Keratinocyte (primary cell): ENCODE measurements at regions not wholly inside any gene's neighbourhood (a gene's known extent, or its start where the extent isn't known, plus 50 kb on each side); places are given as distances from the start of the nearest gene placed in this dataset.

Experiments
- DNase-seq: peaks from one replicate; pipeline ENCODE4 v3.0.0-alpha.2; 2011; ENCODE audit warnings: low read depth, missing footprints, low spot score
- FAIRE-seq: peaks from 2 replicates; lab custom pipeline; 2011; peaks lifted over from hg19 to GRCh38; lab: Jason Lieb, UNC
- H2AFZ ChIP-seq: 2 replicates; pipeline ENCODE4 v1.6.0; 2012; ENCODE audit warnings: low read length, control low read depth, inconsistent platforms; ENCODE audit not compliant: control insufficient read depth
- H3K27ac ChIP-seq: 2 replicates; pipeline ENCODE4 v1.5.1; 2011; ENCODE audit warnings: low read length; ENCODE audit not compliant: control insufficient read depth, insufficient read depth
- H3K27me3 ChIP-seq: 3 replicates; pipeline ENCODE4 v1.6.0; 2011; ENCODE audit warnings: low read length; ENCODE audit not compliant: control insufficient read depth, insufficient read depth; ENCODE audit errors: extremely low read depth
- H3K36me3 ChIP-seq, 2 experiments: 2 replicates in 1 of 2; 3 replicates in 1 of 2; pipeline ENCODE4 v1.5.1; 2011; ENCODE audit warnings: low read length in 2 of 2, mild to moderate bottlenecking in 1 of 2; ENCODE audit not compliant: control insufficient read depth in 2 of 2, insufficient read depth in 2 of 2; ENCODE audit errors: extremely low read depth in 1 of 2
- H3K4me1 ChIP-seq: 3 replicates; pipeline ENCODE4 v1.5.1; 2011; ENCODE audit warnings: low read length; ENCODE audit not compliant: control insufficient read depth, insufficient read depth; ENCODE audit errors: extremely low read depth
- H3K4me2 ChIP-seq: 3 replicates; pipeline ENCODE4 v1.6.0; 2011; ENCODE audit warnings: low read depth, low read length; ENCODE audit not compliant: control insufficient read depth, insufficient read depth; ENCODE audit errors: extremely low read depth
- H3K4me3 ChIP-seq, 3 experiments: fragments of 200-600 bp in 1 of 3; sonication (generic) in 1 of 3; 2 replicates in 2 of 3; 3 replicates in 1 of 3; pipeline ENCODE4 v1.5.1; 2011 to 2016; ENCODE audit warnings: low read length in 3 of 3, mild to moderate bottlenecking in 3 of 3, control low read depth in 2 of 3, inconsistent platforms in 1 of 3, low read depth in 1 of 3, mixed read lengths in 1 of 3, mixed run types in 1 of 3, moderate library complexity in 1 of 3; ENCODE audit not compliant: control insufficient read depth in 2 of 3, insufficient read depth in 2 of 3; ENCODE audit errors: extremely low read depth in 1 of 3
- H3K79me2 ChIP-seq: 2 replicates; pipeline ENCODE4 v1.6.0; 2012; ENCODE audit warnings: low read length; ENCODE audit not compliant: control insufficient read depth, insufficient read depth
- H3K9ac ChIP-seq: 3 replicates; pipeline ENCODE4 v1.6.0; 2011; ENCODE audit warnings: low read length; ENCODE audit not compliant: control insufficient read depth, insufficient read depth; ENCODE audit errors: extremely low read depth
- H3K9me1 ChIP-seq: 3 replicates; pipeline ENCODE4 v1.6.0; 2011; ENCODE audit warnings: low read length; ENCODE audit not compliant: control insufficient read depth, insufficient read depth; ENCODE audit errors: extremely low read depth
- H3K9me3 ChIP-seq: 2 replicates; pipeline ENCODE4 v1.5.1; 2012; ENCODE audit warnings: low read depth, low read length; ENCODE audit not compliant: control insufficient read depth
- H4K20me1 ChIP-seq: 3 replicates; pipeline ENCODE4 v1.6.0; 2011; ENCODE audit warnings: low read length; ENCODE audit not compliant: control insufficient read depth, insufficient read depth; ENCODE audit errors: extremely low read depth
- EZH2 ChIP-seq: IDR thresholded peaks from one replicate; pipeline ENCODE4 v1.6.1; 2012; ENCODE audit warnings: inconsistent platforms, mild to moderate bottlenecking, low read length, moderate library complexity
- dilution Hi-C: fragments of 300-500 bp; cut with MboI; formaldehyde crosslinking; loops from one replicate; pipeline ENCODE4 v1.7.0; 2020; ENCODE audit warnings: low sequenced_read_pairs; ENCODE audit not compliant: extremely low pct_ligation_motif_present
- TF ChIP-seq, protein P1 (sequence below), 3 experiments: IDR thresholded peaks in 1 of 3; conservative IDR thresholded peaks in 1 of 3; optimal IDR thresholded peaks in 1 of 3; 2 replicates in 2 of 3; 3 replicates in 1 of 3; pipeline versions ENCODE3 to v1.5.1; 2011; ENCODE audit warnings: low read length in 3 of 3, mild to moderate bottlenecking in 3 of 3, moderate library complexity in 2 of 3, control low read depth in 1 of 3, inconsistent platforms in 1 of 3; ENCODE audit not compliant: insufficient read depth in 2 of 3; ENCODE audit errors: extremely low read depth in 1 of 3

DNA sequence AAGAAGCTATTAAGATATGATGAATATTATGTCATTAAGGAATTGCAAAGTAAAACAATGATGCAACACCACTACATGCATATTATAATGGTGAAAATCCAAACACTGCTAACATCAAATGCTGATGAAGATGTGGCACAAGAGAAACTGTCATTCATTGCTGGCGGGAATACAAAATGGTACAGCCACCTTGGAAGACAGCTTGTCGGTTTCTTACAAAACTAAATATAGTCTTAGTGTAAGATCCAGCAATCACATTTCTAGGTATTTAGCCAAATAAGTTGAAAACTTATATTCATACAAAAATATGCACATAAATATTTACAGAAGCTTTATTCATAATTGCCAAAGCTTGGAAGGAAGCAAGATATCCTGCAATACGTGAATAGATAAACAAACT is 114.9 kb upstream of the EDNRB start:
- no peak for TF ChIP-seq EZH2
- TF ChIP-seq, protein P1, sequence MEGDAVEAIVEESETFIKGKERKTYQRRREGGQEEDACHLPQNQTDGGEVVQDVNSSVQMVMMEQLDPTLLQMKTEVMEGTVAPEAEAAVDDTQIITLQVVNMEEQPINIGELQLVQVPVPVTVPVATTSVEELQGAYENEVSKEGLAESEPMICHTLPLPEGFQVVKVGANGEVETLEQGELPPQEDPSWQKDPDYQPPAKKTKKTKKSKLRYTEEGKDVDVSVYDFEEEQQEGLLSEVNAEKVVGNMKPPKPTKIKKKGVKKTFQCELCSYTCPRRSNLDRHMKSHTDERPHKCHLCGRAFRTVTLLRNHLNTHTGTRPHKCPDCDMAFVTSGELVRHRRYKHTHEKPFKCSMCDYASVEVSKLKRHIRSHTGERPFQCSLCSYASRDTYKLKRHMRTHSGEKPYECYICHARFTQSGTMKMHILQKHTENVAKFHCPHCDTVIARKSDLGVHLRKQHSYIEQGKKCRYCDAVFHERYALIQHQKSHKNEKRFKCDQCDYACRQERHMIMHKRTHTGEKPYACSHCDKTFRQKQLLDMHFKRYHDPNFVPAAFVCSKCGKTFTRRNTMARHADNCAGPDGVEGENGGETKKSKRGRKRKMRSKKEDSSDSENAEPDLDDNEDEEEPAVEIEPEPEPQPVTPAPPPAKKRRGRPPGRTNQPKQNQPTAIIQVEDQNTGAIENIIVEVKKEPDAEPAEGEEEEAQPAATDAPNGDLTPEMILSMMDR (optimal IDR thresholded peaks at IDR 0.05 in 1 of 3, IDR thresholded peaks at IDR 0.05 in 1 of 3, conservative IDR thresholded peaks at IDR 0.05 in 1 of 3; ENCODE audit: extremely low read depth in 1 of 3, insufficient read depth in 2 of 3, low read length in 3 of 3), result no peak
- Histone ChIP-seq H3K27me3 (no peaks in the 10 kb centered on the region), H3K79me2 (no peaks in the 10 kb centered on the region), H3K9me1 (no peaks in the 10 kb centered on the region), H3K27ac (no peak overlapping the region), H3K36me3 (no peaks in the 10 kb centered on the region), H3K9me3 (no peaks in the 10 kb centered on the region), H3K9ac (no peak overlapping the region), H3K4me2 (no peak overlapping the region), H4K20me1 (no peaks in the 10 kb centered on the region), H3K4me3 (no peak overlapping the region), H3K4me1 (no peaks in the 10 kb centered on the region), H2AFZ (no peak overlapping the region)
- FAIRE-seq (no peak), DNase-seq (no peak)
- dilution Hi-C loops, result no loop called here

DNA sequence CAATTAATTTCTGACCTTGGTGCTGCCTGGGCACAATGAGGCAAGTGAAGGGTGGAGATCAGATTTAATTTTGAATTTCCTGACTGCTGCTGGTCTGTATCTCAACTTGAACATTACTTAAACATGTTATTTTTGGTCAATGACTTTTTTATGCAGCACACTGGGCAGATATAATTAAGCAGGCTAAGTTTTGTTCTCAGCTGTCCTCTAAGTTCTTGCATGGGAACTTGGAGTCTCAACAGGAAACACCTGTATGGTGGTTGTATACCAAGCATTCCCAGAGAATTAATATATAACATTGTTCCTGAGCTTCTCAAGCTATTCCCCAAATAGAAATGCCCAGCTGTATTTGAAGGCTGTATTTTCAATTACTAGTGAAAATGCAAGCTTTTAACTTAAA is 113.5 kb upstream of the EDNRB start:
- no peak overlapping the region for H3K4me2 ChIP-seq
- no peaks in the 10 kb centered on the region for H3K36me3 ChIP-seq
- dilution Hi-C loops, result no loop called here
- no peak overlapping the region for H3K4me3 ChIP-seq
- H3K9me1 ChIP-seq, result no peaks in the 10 kb centered on the region
- no peaks in the 10 kb centered on the region for H4K20me1 ChIP-seq
- no peak overlapping the region for H3K27ac ChIP-seq
- H2AFZ ChIP-seq, result no peak overlapping the region
- H3K9ac ChIP-seq, result no peak overlapping the region
- no peaks in the 10 kb centered on the region for H3K27me3 ChIP-seq
- TF ChIP-seq, protein P1 (optimal IDR thresholded peaks at IDR 0.05 in 1 of 3, IDR thresholded peaks at IDR 0.05 in 1 of 3, conservative IDR thresholded peaks at IDR 0.05 in 1 of 3; ENCODE audit: extremely low read depth in 1 of 3, insufficient read depth in 2 of 3, low read length in 3 of 3), result no peak
- no peak for TF ChIP-seq EZH2
- H3K4me1 ChIP-seq, result no peaks in the 10 kb centered on the region
- DNase-seq, result no peak
- no peaks in the 10 kb centered on the region for H3K9me3 ChIP-seq
- no peaks in the 10 kb centered on the region for H3K79me2 ChIP-seq
- no peak for FAIRE-seq
